ENCODE measurements at regions not wholly inside any gene's neighbourhood (a gene's known extent, or its start where the extent isn't known, plus 50 kb on each side); places are given as distances from the start of the nearest gene placed in this dataset.
A peak's percentile ranks its signal among the peaks of the same experiment; 100 is the strongest.

GRCh38 chr4:41844327-41844726 lies 90.9 kb upstream of the TMEM33 start:
- Histone ChIP-seq H3K4me1 (ENCODE audit: low read length) (peaks cover 4% of the 10 kb centered on the region), H3K4me3 (ENCODE audit: low read length) (no peak overlapping the region; the same call in 1 of the 2 replicates), H3K79me2 (ENCODE audit: low read length) (no peaks in the 10 kb centered on the region), H3K9me2 (replicated peaks; ENCODE audit: insufficient read depth, low read length) (no peaks in the 10 kb centered on the region), H2AFZ (ENCODE audit: low read length) (peak overlapping the region; percentile 49; the same call in 1 of the 2 replicates), H3K27ac (ENCODE audit: low read length) (no peak overlapping the region), H3K36me3 (ENCODE audit: insufficient read depth, low read length) (no peaks in the 10 kb centered on the region), H3K27me3 (ENCODE audit: low read length) (no peaks in the 10 kb centered on the region), H3K9ac (ENCODE audit: low read length) (no peak overlapping the region), H4K20me1 (ENCODE audit: insufficient read depth, low read depth, low read length) (no peaks in the 10 kb centered on the region), H3K9me3 (ENCODE audit: low read length) (no peaks in the 10 kb centered on the region), H3K4me2 (ENCODE audit: low read depth, low read length, poor library complexity, severe bottlenecking) (peak overlapping the region; percentile 52)
- DNase-seq = peak; percentile 50

- H3K27ac ChIP-seq (ENCODE audit: low read length) = no peak overlapping the region
- H3K9me2 ChIP-seq (replicated peaks; ENCODE audit: insufficient read depth, low read length) = no peaks in the 10 kb centered on the region
- no peak for DNase-seq
- H3K9ac ChIP-seq (ENCODE audit: low read length) = no peak overlapping the region
- H4K20me1 ChIP-seq (ENCODE audit: insufficient read depth, low read depth, low read length) = no peaks in the 10 kb centered on the region
- H3K4me1 ChIP-seq (ENCODE audit: low read length) = peaks cover 4% of the 10 kb centered on the region
- no peak overlapping the region for H2AFZ ChIP-seq (ENCODE audit: low read length)
- no peak overlapping the region for H3K4me3 ChIP-seq (ENCODE audit: low read length)
- H3K79me2 ChIP-seq (ENCODE audit: low read length) = no peaks in the 10 kb centered on the region
- H3K4me2 ChIP-seq (ENCODE audit: low read depth, low read length, poor library complexity, severe bottlenecking) = no peak overlapping the region
- H3K9me3 ChIP-seq (ENCODE audit: low read length) = no peaks in the 10 kb centered on the region
- H3K36me3 ChIP-seq (ENCODE audit: insufficient read depth, low read length) = no peaks in the 10 kb centered on the region
- H3K27me3 ChIP-seq (ENCODE audit: low read length) = no peaks in the 10 kb centered on the region
Observed at GRCh38 chr4:41839916-41840854, 91.7 kb upstream of the PHOX2B start.

GRCh38 chr4:41838590-41838989 lies 90.1 kb upstream of the PHOX2B start:
- no peak overlapping the region for H3K27ac ChIP-seq (ENCODE audit: low read length)
- H3K36me3 ChIP-seq (ENCODE audit: insufficient read depth, low read length) = no peaks in the 10 kb centered on the region
- no peaks in the 10 kb centered on the region for H4K20me1 ChIP-seq (ENCODE audit: insufficient read depth, low read depth, low read length)
- no peaks in the 10 kb centered on the region for H3K79me2 ChIP-seq (ENCODE audit: low read length)
- no peaks in the 10 kb centered on the region for H3K27me3 ChIP-seq (ENCODE audit: low read length)
- no peak overlapping the region for H2AFZ ChIP-seq (ENCODE audit: low read length)
- no peak overlapping the region for H3K4me3 ChIP-seq (ENCODE audit: low read length)
- DNase-seq = no peak
- no peak overlapping the region for H3K9ac ChIP-seq (ENCODE audit: low read length)
- H3K9me3 ChIP-seq (ENCODE audit: low read length) = no peaks in the 10 kb centered on the region
- H3K9me2 ChIP-seq (replicated peaks; ENCODE audit: insufficient read depth, low read length) = no peaks in the 10 kb centered on the region
- no peak overlapping the region for H3K4me2 ChIP-seq (ENCODE audit: low read depth, low read length, poor library complexity, severe bottlenecking)
- H3K4me1 ChIP-seq (ENCODE audit: low read length) = no peaks in the 10 kb centered on the region

- Histone ChIP-seq H3K4me1 (ENCODE audit: low read length) (no peaks in the 10 kb centered on the region), H3K9me3 (ENCODE audit: low read length) (no peaks in the 10 kb centered on the region), H3K4me2 (ENCODE audit: low read depth, low read length, poor library complexity, severe bottlenecking) (no peak overlapping the region), H3K27me3 (ENCODE audit: low read length) (no peaks in the 10 kb centered on the region), H4K20me1 (ENCODE audit: insufficient read depth, low read depth, low read length) (no peaks in the 10 kb centered on the region), H3K9me2 (replicated peaks; ENCODE audit: insufficient read depth, low read length) (no peaks in the 10 kb centered on the region), H3K4me3 (ENCODE audit: low read length) (no peak overlapping the region), H2AFZ (ENCODE audit: low read length) (no peak overlapping the region), H3K36me3 (ENCODE audit: insufficient read depth, low read length) (no peaks in the 10 kb centered on the region), H3K79me2 (ENCODE audit: low read length) (no peaks in the 10 kb centered on the region), H3K27ac (ENCODE audit: low read length) (no peak overlapping the region), H3K9ac (ENCODE audit: low read length) (no peak overlapping the region)
- no peak for DNase-seq
Observed at GRCh38 chr4:41835321-41835995, 86.9 kb upstream of the PHOX2B start.

- Histone ChIP-seq H3K79me2 (ENCODE audit: low read length) (no peaks in the 10 kb centered on the region), H3K4me3 (ENCODE audit: low read length) (no peak overlapping the region), H3K9me2 (replicated peaks; ENCODE audit: insufficient read depth, low read length) (no peaks in the 10 kb centered on the region), H3K4me2 (ENCODE audit: low read depth, low read length, poor library complexity, severe bottlenecking) (no peak overlapping the region), H3K36me3 (ENCODE audit: insufficient read depth, low read length) (no peaks in the 10 kb centered on the region), H2AFZ (ENCODE audit: low read length) (no peak overlapping the region), H3K4me1 (ENCODE audit: low read length) (no peaks in the 10 kb centered on the region), H3K27ac (ENCODE audit: low read length) (no peak overlapping the region), H3K27me3 (ENCODE audit: low read length) (no peaks in the 10 kb centered on the region), H3K9ac (ENCODE audit: low read length) (no peak overlapping the region), H4K20me1 (ENCODE audit: insufficient read depth, low read depth, low read length) (no peaks in the 10 kb centered on the region), H3K9me3 (ENCODE audit: low read length) (no peaks in the 10 kb centered on the region)
- DNase-seq = no peak
Observed at GRCh38 chr4:41832961-41833360, 84.4 kb upstream of the PHOX2B start.

GRCh38 chr4:41822325-41822724 lies 73.8 kb upstream of the PHOX2B start:
- no peaks in the 10 kb centered on the region for H4K20me1 ChIP-seq (ENCODE audit: insufficient read depth, low read depth, low read length)
- no peak overlapping the region for H3K4me3 ChIP-seq (ENCODE audit: low read length)
- H3K4me2 ChIP-seq (ENCODE audit: low read depth, low read length, poor library complexity, severe bottlenecking) = no peak overlapping the region
- H3K4me1 ChIP-seq (ENCODE audit: low read length) = no peaks in the 10 kb centered on the region
- DNase-seq = no peak
- no peak overlapping the region for H3K9ac ChIP-seq (ENCODE audit: low read length)
- no peaks in the 10 kb centered on the region for H3K9me3 ChIP-seq (ENCODE audit: low read length)
- no peak overlapping the region for H2AFZ ChIP-seq (ENCODE audit: low read length)
- no peaks in the 10 kb centered on the region for H3K36me3 ChIP-seq (ENCODE audit: insufficient read depth, low read length)
- H3K27ac ChIP-seq (ENCODE audit: low read length) = no peak overlapping the region
- no peaks in the 10 kb centered on the region for H3K79me2 ChIP-seq (ENCODE audit: low read length)
- no peaks in the 10 kb centered on the region for H3K9me2 ChIP-seq (replicated peaks; ENCODE audit: insufficient read depth, low read length)
- no peaks in the 10 kb centered on the region for H3K27me3 ChIP-seq (ENCODE audit: low read length)

GRCh38 chr4:41820473-41820872 lies 71.9 kb upstream of the PHOX2B start:
- no peaks in the 10 kb centered on the region for H3K79me2 ChIP-seq (ENCODE audit: low read length)
- H3K36me3 ChIP-seq (ENCODE audit: insufficient read depth, low read length) = no peaks in the 10 kb centered on the region
- H3K4me1 ChIP-seq (ENCODE audit: low read length) = no peaks in the 10 kb centered on the region
- H3K9ac ChIP-seq (ENCODE audit: low read length) = no peak overlapping the region
- no peak overlapping the region for H3K4me2 ChIP-seq (ENCODE audit: low read depth, low read length, poor library complexity, severe bottlenecking)
- H3K4me3 ChIP-seq (ENCODE audit: low read length) = no peak overlapping the region
- H2AFZ ChIP-seq (ENCODE audit: low read length) = no peak overlapping the region
- H4K20me1 ChIP-seq (ENCODE audit: insufficient read depth, low read depth, low read length) = no peaks in the 10 kb centered on the region
- no peak for DNase-seq
- H3K9me2 ChIP-seq (replicated peaks; ENCODE audit: insufficient read depth, low read length) = no peaks in the 10 kb centered on the region
- H3K27me3 ChIP-seq (ENCODE audit: low read length) = no peaks in the 10 kb centered on the region
- no peaks in the 10 kb centered on the region for H3K9me3 ChIP-seq (ENCODE audit: low read length)
- no peak overlapping the region for H3K27ac ChIP-seq (ENCODE audit: low read length)

- no peak overlapping the region for H3K27ac ChIP-seq (ENCODE audit: low read length)
- H3K9ac ChIP-seq (ENCODE audit: low read length) = no peak overlapping the region
- no peaks in the 10 kb centered on the region for H3K36me3 ChIP-seq (ENCODE audit: insufficient read depth, low read length)
- no peak overlapping the region for H3K4me3 ChIP-seq (ENCODE audit: low read length)
- no peak for DNase-seq
- no peaks in the 10 kb centered on the region for H3K9me3 ChIP-seq (ENCODE audit: low read length)
- no peaks in the 10 kb centered on the region for H4K20me1 ChIP-seq (ENCODE audit: insufficient read depth, low read depth, low read length)
- H3K4me1 ChIP-seq (ENCODE audit: low read length) = no peaks in the 10 kb centered on the region
- no peaks in the 10 kb centered on the region for H3K79me2 ChIP-seq (ENCODE audit: low read length)
- no peaks in the 10 kb centered on the region for H3K9me2 ChIP-seq (replicated peaks; ENCODE audit: insufficient read depth, low read length)
- no peak overlapping the region for H2AFZ ChIP-seq (ENCODE audit: low read length)
- H3K4me2 ChIP-seq (ENCODE audit: low read depth, low read length, poor library complexity, severe bottlenecking) = no peak overlapping the region
- H3K27me3 ChIP-seq (ENCODE audit: low read length) = no peaks in the 10 kb centered on the region
Observed at GRCh38 chr4:41819621-41820020, 71.1 kb upstream of the PHOX2B start.
